Anterior cingulate cortex (tissue), 58 donors: ENCODE measurements at regions not wholly inside any gene's neighbourhood (a gene's known extent, or its start where the extent isn't known, plus 50 kb on each side); places are given as distances from the start of the nearest gene placed in this dataset.
A peak's percentile ranks its signal among the peaks of the same experiment; 100 is the strongest.

Experiments used
- DNase-seq, 58 donors: peaks; one replicate each; lab custom pipeline; 2025; lab: John Stamatoyannopoulos, UW

DNA sequence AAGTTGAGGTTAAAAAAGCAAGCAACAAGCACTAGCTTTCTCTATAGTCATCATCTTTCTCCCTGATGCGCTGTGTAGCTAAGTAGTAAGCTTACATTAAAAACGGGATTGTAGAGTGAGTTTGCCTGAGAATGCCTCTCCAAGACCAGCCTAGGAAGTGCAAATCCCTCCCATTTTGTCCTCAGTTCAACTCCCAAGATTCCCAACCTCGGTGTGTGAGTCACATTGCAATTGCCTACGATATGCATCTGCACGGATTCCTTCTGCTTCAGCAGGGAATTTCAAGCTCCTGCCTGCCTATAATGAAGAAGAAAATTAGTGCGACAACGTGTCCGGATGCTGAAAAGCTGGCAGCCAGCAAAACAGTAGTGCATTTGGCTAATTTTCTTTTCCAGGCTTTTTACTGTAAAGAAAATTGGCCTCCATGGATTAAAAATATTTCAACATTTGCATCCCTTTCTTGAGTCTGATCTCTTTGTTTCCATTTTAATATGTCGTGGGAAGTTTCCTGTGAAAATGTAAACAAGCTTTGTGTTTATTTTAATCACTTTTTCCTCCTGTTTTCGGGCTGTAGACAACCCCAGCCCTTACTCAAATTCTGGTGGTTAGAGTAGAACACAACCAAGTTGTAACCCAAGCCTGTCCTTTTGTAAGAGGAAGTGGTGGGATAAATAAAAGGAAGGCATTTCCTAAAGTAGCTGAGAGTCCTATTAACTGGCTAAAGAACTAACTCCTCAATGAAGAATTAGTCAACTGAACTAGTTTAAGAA, 58.4 kb upstream of the TET2 start:
- DNase-seq, result peak in 36 of 58 donors; percentile 0 to 51 (median 4)

- DNase-seq, result no peak
These were observed 54.3 kb upstream of the TET2 start for GRCh38 chr4:105092356-105092755.

DNA sequence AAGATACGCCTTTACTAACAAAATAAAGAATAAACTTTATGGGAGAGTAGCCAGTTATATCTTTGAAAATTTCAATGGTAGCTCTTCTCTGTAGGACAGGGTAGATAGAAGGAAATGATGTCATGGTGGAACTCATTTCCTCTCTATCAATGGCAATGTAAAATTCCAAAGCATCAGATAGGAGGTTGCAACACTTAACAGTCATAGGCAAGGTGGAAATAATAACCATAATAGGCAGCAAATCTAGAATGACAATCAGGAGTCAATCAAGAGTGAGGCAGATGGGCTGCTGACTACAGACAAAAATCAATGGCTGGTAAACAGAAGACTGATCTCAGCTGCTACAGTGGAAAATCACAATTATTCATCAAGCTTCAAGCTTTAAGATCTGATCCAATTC, 53.9 kb upstream of the TET2 start:
- no peak for DNase-seq

DNA sequence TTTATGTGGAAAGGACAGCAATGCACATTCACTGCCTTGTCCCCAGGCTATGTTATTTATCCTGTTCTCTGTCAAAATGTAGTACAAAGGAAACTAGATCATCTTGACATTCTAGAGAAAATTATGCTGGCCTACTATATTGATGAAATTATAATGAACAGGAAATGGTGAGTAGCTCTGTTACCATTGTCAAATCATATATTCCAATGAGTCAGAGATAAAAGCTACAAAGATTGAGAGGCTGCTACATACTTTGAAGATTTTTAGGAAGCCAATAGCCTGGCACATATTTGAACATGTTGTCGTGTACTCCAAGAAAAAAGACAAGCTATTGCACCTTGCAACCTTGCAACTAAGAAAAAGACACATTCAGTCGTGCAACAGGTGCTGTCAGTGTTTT, 52.7 kb upstream of the TET2 start:
- DNase-seq, result no peak
